Smooth muscle cell (in vitro differentiated cells): ENCODE measurements at regions not wholly inside any gene's neighbourhood (a gene's known extent, or its start where the extent isn't known, plus 50 kb on each side); places are given as distances from the start of the nearest gene placed in this dataset.

Experiments
- DNase-seq: peaks from one replicate; lab custom pipeline; 2025; ENCODE audit not compliant: unreplicated experiment; lab: John Stamatoyannopoulos, UW
- H2AFZ ChIP-seq: fragments of 200-600 bp; sonication (generic); 2 replicates; pipeline ENCODE4 v1.6.0; 2016; ENCODE audit warnings: antibody characterized with exemption, low read depth, mild to moderate bottlenecking
- H3F3A ChIP-seq: fragments of 200-600 bp; sonication (generic); 2 replicates; pipeline ENCODE4 v1.6.0; 2017; ENCODE audit warnings: antibody characterized with exemption, low read depth
- H3K27ac ChIP-seq: fragments of 200-600 bp; sonication (generic); 2 replicates; pipeline ENCODE4 v1.5.1; 2016; ENCODE audit warnings: low read depth, mild to moderate bottlenecking
- H3K27me3 ChIP-seq: fragments of 200-600 bp; sonication (generic); 2 replicates; pipeline ENCODE4 v1.6.1; 2016; ENCODE audit warnings: low read depth, mild to moderate bottlenecking
- H3K36me3 ChIP-seq: fragments of 200-600 bp; sonication (generic); 2 replicates; pipeline ENCODE4 v1.5.1; 2016; ENCODE audit warnings: low read depth
- H3K4me1 ChIP-seq: fragments of 200-600 bp; sonication (generic); 2 replicates; pipeline ENCODE4 v1.5.1; 2016; ENCODE audit warnings: low read depth
- H3K4me2 ChIP-seq: fragments of 200-600 bp; sonication (generic); 2 replicates; pipeline ENCODE4 v1.6.0; 2016; ENCODE audit warnings: mild to moderate bottlenecking
- H3K4me3 ChIP-seq: fragments of 200-600 bp; sonication (generic); 2 replicates; pipeline ENCODE4 v1.5.1; 2016; ENCODE audit warnings: mild to moderate bottlenecking
- H3K79me2 ChIP-seq: fragments of 200-600 bp; sonication (generic); 2 replicates; pipeline ENCODE4 v1.6.0; 2016; ENCODE audit warnings: low read depth, mild to moderate bottlenecking
- H3K9ac ChIP-seq: fragments of 200-600 bp; sonication (generic); 2 replicates; pipeline ENCODE4 v1.6.0; 2016; ENCODE audit warnings: low read depth
- H3K9me3 ChIP-seq: fragments of 200-600 bp; sonication (generic); replicated peaks from 2 replicates; pipeline ENCODE4 v1.5.1; 2016; ENCODE audit warnings: low read depth
- H4K20me1 ChIP-seq: fragments of 200-600 bp; sonication (generic); 2 replicates; pipeline ENCODE4 v1.6.0; 2016; ENCODE audit warnings: low read depth
- WGBS: methylation state at CpG from one replicate; pipeline ENCODE4 v1.1.7; 2016; ENCODE audit warnings: low lambda C conversion rate; 5-methylcytosine and 5-hydroxymethylcytosine counted together
- TF ChIP-seq, protein P1 (sequence below): fragments of 200-600 bp; sonication (generic); IDR thresholded peaks from 2 replicates; pipeline ENCODE4 v1.5.1; 2017; ENCODE audit warnings: borderline replicate concordance, mild to moderate bottlenecking, antibody characterized with exemption; ENCODE audit not compliant: insufficient read depth, poor library complexity, severe bottlenecking

DNA sequence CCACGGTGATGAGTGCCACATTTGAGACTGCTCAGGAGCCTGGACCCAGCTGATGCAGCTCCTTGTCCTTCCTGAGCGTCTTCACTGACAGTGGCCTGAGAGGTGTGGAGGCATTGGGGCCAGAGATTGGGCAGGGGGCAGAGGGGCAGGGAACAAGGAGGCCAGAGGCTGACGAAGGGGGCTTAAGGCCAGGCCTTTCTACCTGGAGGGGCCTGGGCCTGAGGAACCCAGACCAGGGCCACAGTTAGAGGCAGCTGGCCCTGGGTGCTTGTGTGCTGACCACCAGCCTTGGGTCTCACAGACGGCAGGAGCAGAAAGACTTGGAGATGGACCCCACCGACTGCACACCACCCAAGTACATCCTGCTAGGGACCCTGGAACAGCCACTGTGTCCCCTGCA lies 168.2 kb upstream of the ZNF267 start:
- Histone ChIP-seq H3K4me3 (no peak overlapping the region), H3K27me3 (no peaks in the 10 kb centered on the region), H3K4me2 (no peak overlapping the region), H3K9ac (no peak overlapping the region), H3K79me2 (peaks cover 4% of the 10 kb centered on the region), H3K4me1 (peaks cover 7% of the 10 kb centered on the region), H3K9me3 (no peaks in the 10 kb centered on the region), H3K27ac (no peak overlapping the region), H4K20me1 (peaks cover 6% of the 10 kb centered on the region), H3F3A (no peaks in the 10 kb centered on the region), H3K36me3 (no peaks in the 10 kb centered on the region), H2AFZ (no peak overlapping the region)
- no peak for DNase-seq
- TF ChIP-seq, protein P1, sequence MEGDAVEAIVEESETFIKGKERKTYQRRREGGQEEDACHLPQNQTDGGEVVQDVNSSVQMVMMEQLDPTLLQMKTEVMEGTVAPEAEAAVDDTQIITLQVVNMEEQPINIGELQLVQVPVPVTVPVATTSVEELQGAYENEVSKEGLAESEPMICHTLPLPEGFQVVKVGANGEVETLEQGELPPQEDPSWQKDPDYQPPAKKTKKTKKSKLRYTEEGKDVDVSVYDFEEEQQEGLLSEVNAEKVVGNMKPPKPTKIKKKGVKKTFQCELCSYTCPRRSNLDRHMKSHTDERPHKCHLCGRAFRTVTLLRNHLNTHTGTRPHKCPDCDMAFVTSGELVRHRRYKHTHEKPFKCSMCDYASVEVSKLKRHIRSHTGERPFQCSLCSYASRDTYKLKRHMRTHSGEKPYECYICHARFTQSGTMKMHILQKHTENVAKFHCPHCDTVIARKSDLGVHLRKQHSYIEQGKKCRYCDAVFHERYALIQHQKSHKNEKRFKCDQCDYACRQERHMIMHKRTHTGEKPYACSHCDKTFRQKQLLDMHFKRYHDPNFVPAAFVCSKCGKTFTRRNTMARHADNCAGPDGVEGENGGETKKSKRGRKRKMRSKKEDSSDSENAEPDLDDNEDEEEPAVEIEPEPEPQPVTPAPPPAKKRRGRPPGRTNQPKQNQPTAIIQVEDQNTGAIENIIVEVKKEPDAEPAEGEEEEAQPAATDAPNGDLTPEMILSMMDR: no peak
- WGBS: 100% methylated on average over 5 of the region's 5 CpGs

DNA sequence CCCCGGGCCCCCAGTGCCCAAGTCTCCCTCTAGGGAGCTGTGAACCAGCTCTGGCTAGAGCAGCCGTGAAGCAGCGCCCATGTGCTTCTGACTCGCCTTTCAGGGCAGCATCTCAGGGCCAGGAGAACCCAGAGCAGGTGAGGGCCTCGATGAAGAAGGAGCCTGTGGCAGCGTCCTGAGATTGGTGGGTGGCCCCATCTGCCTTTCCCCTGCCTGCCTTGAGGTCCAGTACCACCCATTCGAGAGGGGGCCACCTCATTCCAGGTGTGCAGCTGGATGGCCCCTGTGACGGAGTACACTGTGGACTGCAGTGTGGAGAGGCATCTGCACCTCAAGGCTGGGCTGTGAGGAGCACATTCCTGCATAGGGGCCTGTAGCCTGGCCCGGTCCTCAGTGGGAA lies 167.3 kb upstream of the ZNF267 start:
- Histone ChIP-seq H3K27ac (no peak overlapping the region), H3K9me3 (no peaks in the 10 kb centered on the region), H4K20me1 (peaks cover 5% of the 10 kb centered on the region), H3K4me2 (no peak overlapping the region), H3K36me3 (no peaks in the 10 kb centered on the region), H3K79me2 (peaks cover 4% of the 10 kb centered on the region), H3K4me1 (peaks cover 4% of the 10 kb centered on the region), H3F3A (no peaks in the 10 kb centered on the region), H2AFZ (no peak overlapping the region), H3K27me3 (no peaks in the 10 kb centered on the region), H3K4me3 (no peak overlapping the region), H3K9ac (no peak overlapping the region)
- TF ChIP-seq, protein P1: no peak
- WGBS: 90% methylated on average over 8 of the region's 9 CpGs
- no peak for DNase-seq

DNA sequence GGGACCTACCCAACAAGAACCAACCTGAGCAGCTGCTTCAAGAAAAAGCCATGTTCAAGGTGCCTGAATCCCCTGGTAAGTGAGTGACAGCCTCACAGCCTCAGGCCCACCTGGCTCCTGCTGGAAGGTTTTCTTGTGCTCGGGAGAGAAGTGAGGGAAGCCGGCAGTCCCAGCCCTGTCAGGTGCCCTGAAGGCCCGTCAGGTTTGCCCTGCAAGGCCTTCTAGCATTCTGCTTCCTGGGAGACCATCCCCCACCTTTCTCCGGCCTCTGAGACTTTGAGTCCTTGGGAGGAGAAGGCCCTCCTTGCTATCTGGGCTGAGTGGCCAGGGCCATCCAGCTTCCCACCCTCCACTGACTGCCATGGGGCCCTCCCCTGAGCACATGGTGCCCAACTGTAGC lies 166.7 kb upstream of the ZNF267 start:
- no peak for DNase-seq

More for the DNA sequence above, 166.7 kb upstream of the ZNF267 start:
- H3K9me3 ChIP-seq: no peaks in the 10 kb centered on the region
- H3K4me2 ChIP-seq: no peak overlapping the region
- H3K36me3 ChIP-seq: no peaks in the 10 kb centered on the region
- WGBS: 97% methylated on average over 4 of the region's 4 CpGs
- no peaks in the 10 kb centered on the region for H3F3A ChIP-seq
- H2AFZ ChIP-seq: no peak overlapping the region
- TF ChIP-seq, protein P1: no peak
- H3K4me1 ChIP-seq: no peaks in the 10 kb centered on the region
- no peak overlapping the region for H3K9ac ChIP-seq
- H3K79me2 ChIP-seq: no peaks in the 10 kb centered on the region
- H3K27ac ChIP-seq: no peak overlapping the region
- H4K20me1 ChIP-seq: no peaks in the 10 kb centered on the region
- H3K4me3 ChIP-seq: no peak overlapping the region
- no peaks in the 10 kb centered on the region for H3K27me3 ChIP-seq
